Islet precursor cell (in vitro differentiated cells): ENCODE measurements at regions not wholly inside any gene's neighbourhood (a gene's known extent, or its start where the extent isn't known, plus 50 kb on each side); places are given as distances from the start of the nearest gene placed in this dataset.
A peak's percentile ranks its signal among the peaks of the same experiment; 100 is the strongest.
"Not testable (repeated sequence)": the region's sequence is repeated elsewhere in the genome, so short reads cannot be mapped to it uniquely, and the experiment has no call there.

ENCODE experiments used
- DNase-seq: peaks from one replicate; pipeline ENCODE4 v3.0.0-alpha.2; 2018

GRCh38 chr10:8639486-8640185 lies 585.1 kb downstream of the GATA3 start:
- DNase-seq, result no peak

- no peak for DNase-seq
Measured at GRCh38 chr10:8640301-8640700, 585.8 kb downstream of the GATA3 start.

GRCh38 chr10:8640878-8641277 lies 586.4 kb downstream of the GATA3 start:
- DNase-seq, result no peak

- no peak for DNase-seq
Measured at GRCh38 chr10:8656261-8656660, 601.8 kb downstream of the GATA3 start.

- DNase-seq, result no peak
Measured at GRCh38 chr10:8659982-8660381, 605.5 kb downstream of the GATA3 start.

- DNase-seq, result no peak
Measured at GRCh38 chr10:8661886-8662285, 607.4 kb downstream of the GATA3 start.

GRCh38 chr10:8663131-8663530 lies 608.6 kb downstream of the GATA3 start:
- DNase-seq, result no peak

GRCh38 chr10:8665322-8665721 lies 610.8 kb downstream of the GATA3 start:
- no peak for DNase-seq

- DNase-seq, result no peak
Measured at GRCh38 chr10:8670461-8670860, 616.0 kb downstream of the GATA3 start.

GRCh38 chr10:8674230-8674629 lies 619.7 kb downstream of the GATA3 start:
- DNase-seq, result no peak

GRCh38 chr10:8677642-8678041 lies 623.2 kb downstream of the GATA3 start:
- DNase-seq, result no peak

- not testable (repeated sequence) for DNase-seq
Measured at GRCh38 chr10:8684916-8685315, 630.4 kb downstream of the GATA3 start.

GRCh38 chr10:8688881-8689280 lies 634.4 kb downstream of the GATA3 start:
- DNase-seq, result no peak

- DNase-seq, result peak; percentile 59
Measured at GRCh38 chr10:8691498-8692017, 637.1 kb downstream of the GATA3 start.

- not testable (repeated sequence) for DNase-seq
Measured at GRCh38 chr10:8693635-8694034, 639.1 kb downstream of the GATA3 start.

- DNase-seq, result no peak
Measured at GRCh38 chr10:8696746-8697145, 642.3 kb downstream of the GATA3 start.

- no peak for DNase-seq
Measured at GRCh38 chr10:8700689-8701088, 646.2 kb downstream of the GATA3 start.

GRCh38 chr10:8702181-8702580 lies 647.7 kb downstream of the GATA3 start:
- DNase-seq, result no peak

- DNase-seq, result no peak
Measured at GRCh38 chr10:8705415-8705814, 650.9 kb downstream of the GATA3 start.

GRCh38 chr10:8712656-8713055 lies 658.2 kb downstream of the GATA3 start:
- no peak for DNase-seq

GRCh38 chr10:8719971-8720370 lies 665.5 kb downstream of the GATA3 start:
- no peak for DNase-seq

GRCh38 chr10:8721650-8722049 lies 667.2 kb downstream of the GATA3 start:
- no peak for DNase-seq

GRCh38 chr10:8722835-8723234 lies 668.3 kb downstream of the GATA3 start:
- no peak for DNase-seq

- DNase-seq, result no peak
Measured at GRCh38 chr10:8725343-8725742, 670.9 kb downstream of the GATA3 start.
